GM21619 (cell line): ENCODE measurements at regions not wholly inside any gene's neighbourhood (a gene's known extent, or its start where the extent isn't known, plus 50 kb on each side); places are given as distances from the start of the nearest gene placed in this dataset.

ENCODE experiments used
- ATAC-seq: cut with Tn5 transposase; IDR thresholded peaks from one replicate; pipeline ENCODE4 v1.9.1; 2021; ENCODE audit not compliant: unreplicated experiment

DNA sequence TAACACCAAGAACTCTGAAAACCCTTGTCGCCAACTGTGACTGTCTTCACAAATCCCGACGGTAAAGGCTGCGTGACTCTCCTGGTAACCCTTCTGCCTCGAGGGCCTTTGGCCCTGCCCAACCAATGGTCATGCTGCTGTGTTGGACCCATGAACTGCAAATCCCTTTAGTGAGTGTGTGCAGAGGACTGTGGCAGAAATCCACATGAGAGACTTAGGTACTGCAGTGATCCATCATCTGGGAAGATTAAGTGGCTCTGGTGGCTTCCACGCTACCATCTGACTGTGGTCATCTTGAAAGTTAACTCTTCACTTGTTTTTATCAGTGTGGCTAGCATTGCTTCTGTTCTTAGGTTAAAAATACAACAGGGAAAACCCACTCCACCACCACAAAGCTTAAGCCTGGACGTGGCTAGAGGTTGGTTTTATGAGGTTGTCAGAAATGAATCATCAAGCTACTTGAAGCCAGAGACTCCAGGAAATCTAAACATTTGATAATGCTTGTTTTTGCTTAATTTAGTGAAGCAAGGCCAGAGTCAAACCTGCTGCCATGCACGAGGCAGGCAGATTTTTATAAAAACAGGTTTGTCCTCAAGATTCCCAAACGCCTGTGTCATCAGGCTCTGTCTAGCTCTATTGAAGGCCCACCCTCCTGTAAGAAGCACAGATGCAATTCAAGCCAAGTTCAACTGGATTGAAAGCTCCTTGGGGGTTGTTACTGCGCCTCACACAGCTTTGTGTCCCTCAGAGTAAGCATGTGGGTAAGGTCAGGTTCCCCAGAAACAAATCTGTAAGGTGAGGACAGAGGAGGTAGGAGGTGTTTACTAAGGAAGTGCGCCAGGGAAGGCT, 52.7 kb upstream of the ERCC6L2 start:
- ATAC-seq: peak; percentile 93

DNA sequence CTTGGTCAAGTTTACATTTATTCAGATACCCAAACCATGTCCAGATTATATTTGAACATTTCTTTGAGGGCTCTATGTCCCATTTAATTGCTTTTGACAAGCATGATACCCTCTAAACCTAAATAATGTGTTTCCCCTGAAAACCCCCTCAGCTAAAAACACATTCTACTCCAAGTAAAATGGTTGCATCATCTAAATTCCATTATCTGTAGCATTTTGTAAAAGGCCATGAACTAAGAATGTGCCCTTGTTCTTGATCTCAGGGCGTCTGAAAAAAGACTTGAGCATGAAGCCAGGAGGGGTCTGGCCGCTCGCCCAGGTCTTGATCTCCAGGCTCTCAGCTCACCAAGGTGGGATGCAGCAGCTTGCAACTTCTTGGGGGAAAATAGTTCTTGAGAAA, 53.5 kb upstream of the ERCC6L2 start:
- ATAC-seq: no peak

GRCh38 chr9:95820074-95820473, 55.4 kb upstream of the ERCC6L2 start:
- no peak for ATAC-seq

DNA sequence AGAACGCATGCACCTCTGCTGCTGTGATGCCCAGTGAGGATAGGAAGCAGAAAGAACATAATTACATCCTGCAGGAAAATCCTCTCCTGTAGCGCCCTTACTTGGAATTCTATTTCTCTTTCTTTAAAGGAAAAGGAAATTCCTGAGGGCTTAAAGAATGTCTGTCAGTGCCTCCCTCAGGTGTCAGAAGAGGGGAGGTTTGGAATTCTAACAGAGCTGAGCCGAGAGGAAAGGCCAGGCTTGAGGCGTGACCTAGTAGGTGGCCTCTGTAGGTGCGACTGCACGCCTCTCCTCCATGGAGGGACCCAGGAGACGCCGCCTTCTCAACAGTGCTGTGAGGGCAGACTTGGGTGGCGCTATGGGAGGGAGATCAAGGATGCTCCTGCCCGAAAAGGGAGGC, 55.9 kb upstream of the ERCC6L2 start:
- ATAC-seq: no peak

- ATAC-seq: no peak
Observed at GRCh38 chr9:95817205-95817604, 58.3 kb upstream of the ERCC6L2 start.

DNA sequence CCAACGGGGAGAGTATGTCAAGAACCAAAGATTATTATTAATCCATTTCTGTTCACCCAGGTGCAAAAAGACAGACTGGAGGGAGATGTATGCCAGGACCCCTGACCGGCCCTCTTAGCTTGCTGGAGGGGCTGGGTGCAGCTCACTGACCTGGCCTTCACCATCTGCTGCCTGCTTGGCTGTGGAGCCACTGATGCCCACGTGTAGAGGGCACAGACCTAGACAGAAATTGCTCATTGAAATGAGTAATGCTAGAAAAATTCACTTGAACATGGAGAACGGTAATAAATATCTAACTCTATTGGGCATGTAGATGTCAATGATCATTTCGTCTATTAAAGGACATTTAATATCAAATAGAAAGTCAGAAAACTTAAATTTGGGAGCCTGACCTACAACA, 58.8 kb upstream of the ERCC6L2 start:
- no peak for ATAC-seq

- ATAC-seq: no peak
Observed at GRCh38 chr9:95815961-95816360, 59.5 kb upstream of the ERCC6L2 start.

DNA sequence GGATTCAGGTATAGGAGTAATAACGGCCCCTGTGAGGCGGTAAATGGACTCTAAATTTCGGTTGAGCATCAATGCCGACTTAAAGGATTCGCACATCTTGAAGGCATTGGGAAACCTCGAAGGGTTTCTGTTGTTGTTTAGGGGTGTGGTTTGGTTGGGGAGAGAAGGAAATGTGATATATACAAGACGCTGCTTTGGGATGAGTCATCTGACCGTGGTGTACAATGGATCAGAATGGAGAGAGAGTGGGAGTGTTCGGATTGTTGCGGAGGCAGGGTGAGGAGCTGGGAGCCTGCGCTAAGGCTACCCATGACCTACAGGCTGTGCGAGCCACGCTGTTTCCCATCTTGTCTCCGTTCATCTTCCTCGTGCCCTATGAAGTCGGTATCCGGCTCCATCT, 60.4 kb upstream of the ERCC6L2 start:
- no peak for ATAC-seq

- no peak for ATAC-seq
Observed at GRCh38 chr9:95813923-95814322, 61.6 kb upstream of the ERCC6L2 start.

DNA sequence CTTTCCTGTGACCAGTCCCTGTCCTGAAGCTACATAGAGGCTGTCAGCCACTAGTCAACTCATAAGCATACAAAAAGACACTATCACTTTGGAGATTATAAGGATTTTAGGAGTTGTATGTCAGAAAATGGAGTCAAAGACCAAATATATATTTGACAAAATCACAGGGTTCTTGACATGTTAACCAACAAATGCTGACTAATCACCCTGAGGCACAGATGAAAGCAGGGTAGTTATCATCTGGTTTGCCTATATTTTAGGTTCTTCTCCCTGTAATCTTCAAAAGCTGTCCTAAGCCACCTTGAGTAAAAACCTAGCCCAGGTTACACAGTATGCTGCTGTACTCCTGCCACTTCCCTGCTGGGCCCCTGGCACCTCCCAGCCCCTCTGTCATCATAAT, 64.7 kb upstream of the ERCC6L2 start:
- ATAC-seq: no peak

DNA sequence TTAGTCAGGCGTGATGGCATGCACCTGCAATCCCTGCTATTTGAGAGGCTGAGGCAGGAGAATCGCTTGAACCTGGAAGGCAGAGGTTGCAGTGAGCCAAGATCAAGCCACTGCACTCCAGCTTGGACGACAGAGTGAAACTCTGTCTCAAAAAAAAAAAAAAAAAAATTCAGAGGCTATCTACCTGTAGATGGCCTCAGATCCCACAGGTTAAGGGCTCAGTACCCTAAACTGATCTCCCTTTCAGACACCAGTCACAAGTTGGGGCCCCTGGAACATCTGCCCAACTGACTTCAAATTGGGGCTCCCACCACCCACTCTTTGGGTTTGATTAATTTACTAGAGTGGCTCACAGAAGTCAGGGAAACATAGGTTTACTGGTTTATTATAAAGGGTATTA, 65.4 kb upstream of the ERCC6L2 start:
- ATAC-seq: no peak

GRCh38 chr9:95809686-95810085, 65.8 kb upstream of the ERCC6L2 start:
- no peak for ATAC-seq

- no peak for ATAC-seq
Observed at GRCh38 chr9:95808011-95808410, 67.5 kb upstream of the ERCC6L2 start.

DNA sequence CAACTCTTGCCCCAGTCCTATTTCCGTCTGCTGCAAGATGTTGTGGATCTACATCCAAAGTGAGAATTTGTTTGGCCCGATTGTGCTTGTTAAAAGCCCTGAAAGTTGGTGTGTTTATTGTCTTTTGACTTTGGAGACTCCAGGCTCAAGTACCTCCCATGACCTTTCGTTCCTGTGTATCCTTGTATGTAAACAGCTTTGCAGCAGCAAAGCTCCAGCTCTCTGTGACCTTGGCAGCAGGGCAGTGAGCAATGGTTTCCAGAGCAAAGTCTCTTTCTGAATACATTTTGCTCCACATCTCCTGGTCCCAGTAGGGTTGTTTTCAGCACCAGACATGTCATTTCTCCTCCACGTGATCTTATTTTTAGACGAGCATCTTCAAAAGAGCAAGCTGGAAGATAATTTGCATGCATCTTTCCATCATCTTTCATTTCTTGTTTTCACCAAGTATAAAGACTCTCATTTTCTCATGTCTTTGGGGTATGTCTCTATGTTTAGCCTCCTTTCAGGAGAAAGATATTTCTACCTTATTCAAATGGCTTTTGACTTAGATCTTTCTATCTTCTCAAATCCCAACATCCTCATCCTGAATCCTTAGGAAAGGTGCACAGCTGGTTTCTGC, 68.1 kb upstream of the ERCC6L2 start:
- ATAC-seq: no peak

DNA sequence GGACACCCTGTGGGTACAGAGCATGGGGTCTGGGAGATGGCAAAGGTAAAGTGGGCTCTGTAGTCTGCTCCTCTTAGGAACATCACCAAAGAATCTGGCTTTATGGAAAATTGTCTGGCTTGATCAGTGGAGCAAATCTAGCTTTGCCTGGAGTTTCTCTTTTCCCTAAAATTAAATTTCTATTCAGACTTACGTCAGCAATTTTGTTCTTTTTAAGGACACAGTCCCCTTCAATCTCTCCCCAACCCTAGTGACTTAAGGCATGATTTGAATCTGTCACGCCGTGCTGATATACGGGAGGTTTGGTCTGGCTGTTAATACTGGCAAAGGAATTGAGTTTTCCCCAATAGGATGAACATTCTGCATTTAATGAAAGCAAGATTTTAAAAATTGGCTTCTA, 72.3 kb upstream of the ERCC6L2 start:
- no peak for ATAC-seq

- ATAC-seq: no peak
Observed at GRCh38 chr9:95801797-95802196, 73.7 kb upstream of the ERCC6L2 start.

DNA sequence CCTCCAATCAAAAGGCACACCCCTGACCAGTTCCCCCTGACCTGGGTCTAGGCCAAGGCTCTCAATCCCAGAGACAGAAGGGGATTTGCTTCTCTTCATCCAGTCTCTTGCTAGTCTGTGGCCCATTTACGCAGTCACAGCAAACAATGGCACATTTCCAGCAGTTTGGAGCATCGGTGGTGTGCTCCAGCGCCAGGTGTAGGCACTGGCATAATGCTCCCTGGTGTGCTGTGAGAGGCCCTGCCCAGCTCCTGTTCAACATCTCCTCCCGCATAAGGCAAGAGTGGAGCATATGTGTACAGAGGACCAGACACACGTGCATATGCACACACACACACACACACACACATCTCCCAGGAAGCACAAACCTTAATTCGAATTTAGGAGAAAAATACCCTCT, 79.5 kb upstream of the ERCC6L2 start:
- ATAC-seq: no peak

DNA sequence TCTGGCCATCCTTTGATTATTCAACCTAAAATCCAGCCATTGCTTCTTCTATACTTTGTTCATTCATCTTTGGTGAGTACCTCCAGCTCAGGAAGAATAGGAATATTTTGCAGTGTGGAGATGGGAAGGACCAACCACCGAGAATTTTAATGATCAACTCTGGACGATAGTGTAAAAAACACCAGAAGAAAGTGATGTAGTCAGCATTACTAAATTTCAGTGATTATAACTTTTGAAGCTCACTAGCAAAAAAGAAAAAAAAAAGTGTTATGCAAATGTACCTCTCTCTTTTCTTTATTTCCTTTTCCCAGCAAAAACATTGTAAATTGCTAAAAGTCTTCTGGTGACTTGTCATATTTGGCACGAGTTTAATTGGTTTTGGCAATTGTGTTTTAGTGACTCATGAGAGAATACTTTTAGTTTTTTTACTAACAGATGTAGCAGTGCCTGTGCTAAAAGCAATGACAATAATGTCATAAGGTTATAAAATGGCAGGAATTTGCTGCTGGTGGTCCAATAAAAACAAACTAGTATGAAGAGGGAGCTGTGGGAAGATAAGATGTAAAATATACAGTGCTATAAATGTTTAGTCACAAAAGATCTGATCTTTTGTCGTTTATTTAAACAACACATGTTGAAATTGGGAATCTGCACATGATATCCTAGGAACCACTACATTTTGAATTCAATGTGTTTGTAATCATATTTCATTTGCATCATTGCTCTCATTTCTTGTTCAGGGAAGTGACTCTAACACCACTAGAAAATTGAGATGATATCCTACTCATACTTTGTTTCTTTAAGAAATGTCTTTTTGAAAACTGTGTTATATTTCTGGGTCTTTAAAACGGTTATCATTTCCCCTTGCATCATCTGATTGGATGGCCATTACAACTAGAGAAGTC, 81.3 kb upstream of the ERCC6L2 start:
- no peak for ATAC-seq

- no peak for ATAC-seq
Observed at GRCh38 chr9:95791695-95792094, 83.8 kb upstream of the ERCC6L2 start.

DNA sequence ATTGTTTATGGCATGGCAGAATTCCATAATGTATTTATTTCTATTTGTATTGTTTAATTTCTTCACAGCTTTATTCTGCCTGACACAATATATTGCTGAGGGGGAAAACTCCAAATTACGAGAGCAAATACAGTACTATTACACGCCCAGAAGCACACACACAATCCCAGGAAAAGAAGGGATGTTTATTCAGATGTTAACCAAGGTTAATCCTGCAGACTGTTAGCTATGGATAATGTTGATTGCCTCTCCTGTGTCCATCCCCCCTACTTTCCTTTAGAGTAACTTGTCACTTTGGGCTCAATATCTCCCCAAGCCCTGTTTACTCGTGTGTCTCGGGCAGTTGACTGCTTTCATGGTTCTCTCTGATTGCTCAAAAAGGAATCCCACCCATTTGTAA, 84.2 kb upstream of the ERCC6L2 start:
- ATAC-seq: no peak

- no peak for ATAC-seq
Observed at GRCh38 chr9:95788521-95788991, 86.9 kb upstream of the ERCC6L2 start.

GRCh38 chr9:95788021-95788420, 87.5 kb upstream of the ERCC6L2 start:
- ATAC-seq: no peak
